HG03439 (cell line): ENCODE measurements at regions not wholly inside any gene's neighbourhood (a gene's known extent, or its start where the extent isn't known, plus 50 kb on each side); places are given as distances from the start of the nearest gene placed in this dataset.

Experiments
- ATAC-seq: cut with Tn5 transposase; IDR thresholded peaks from one replicate; pipeline ENCODE4 v1.9.1; 2021; ENCODE audit warnings: mild to moderate bottlenecking, moderate library complexity; ENCODE audit not compliant: unreplicated experiment

DNA sequence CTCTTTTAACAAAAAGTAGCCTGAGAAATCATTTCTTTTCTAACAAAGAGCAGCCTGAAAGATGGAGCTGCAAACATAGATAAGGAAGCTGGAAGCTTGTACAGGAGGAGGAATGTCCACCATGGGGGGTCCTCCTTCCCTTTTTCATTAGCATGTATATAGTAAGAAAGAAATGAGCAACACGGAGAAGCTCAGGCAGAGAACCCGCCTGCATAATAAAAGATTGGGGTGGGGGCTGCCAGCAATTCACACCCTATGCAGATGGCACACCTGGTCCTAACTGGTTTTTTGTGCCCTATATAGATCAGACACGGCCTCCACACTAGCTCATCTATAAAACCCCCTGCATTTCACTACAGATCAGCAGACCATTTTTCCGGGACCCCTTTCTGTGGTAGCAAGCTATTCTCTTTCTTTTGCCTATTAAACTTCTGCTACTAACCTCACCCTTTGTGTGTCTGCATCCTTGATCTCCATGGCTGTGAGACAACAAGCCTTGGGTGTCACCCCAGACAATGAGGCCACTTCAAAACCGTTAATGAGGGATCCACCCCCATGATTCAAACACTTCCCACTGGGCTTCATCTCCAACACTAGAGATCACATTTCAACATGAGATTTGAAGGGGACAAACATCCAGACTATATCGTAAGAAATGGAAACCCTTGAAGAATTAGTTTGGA, 167.5 kb upstream of the FREM2 start:
- ATAC-seq, result no peak

DNA sequence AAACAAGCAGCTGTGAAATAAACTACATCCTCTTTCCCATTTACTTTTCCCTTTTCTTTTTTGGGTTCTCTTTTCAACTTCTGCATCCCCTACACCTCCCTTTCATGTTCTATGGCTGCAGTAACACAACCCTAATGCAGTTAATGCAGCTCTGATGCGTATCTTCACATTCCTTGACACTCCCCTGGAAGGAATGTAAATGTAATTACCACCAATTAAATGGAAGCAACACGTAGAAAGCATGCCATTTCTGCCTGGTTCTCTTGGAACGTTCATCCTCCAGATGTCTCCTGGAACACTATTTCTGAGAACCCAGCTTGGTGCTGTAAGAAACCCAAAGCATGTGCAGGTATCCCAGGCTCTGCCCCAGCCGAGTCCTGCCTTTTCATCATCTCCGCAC, 166.8 kb upstream of the FREM2 start:
- no peak for ATAC-seq

DNA sequence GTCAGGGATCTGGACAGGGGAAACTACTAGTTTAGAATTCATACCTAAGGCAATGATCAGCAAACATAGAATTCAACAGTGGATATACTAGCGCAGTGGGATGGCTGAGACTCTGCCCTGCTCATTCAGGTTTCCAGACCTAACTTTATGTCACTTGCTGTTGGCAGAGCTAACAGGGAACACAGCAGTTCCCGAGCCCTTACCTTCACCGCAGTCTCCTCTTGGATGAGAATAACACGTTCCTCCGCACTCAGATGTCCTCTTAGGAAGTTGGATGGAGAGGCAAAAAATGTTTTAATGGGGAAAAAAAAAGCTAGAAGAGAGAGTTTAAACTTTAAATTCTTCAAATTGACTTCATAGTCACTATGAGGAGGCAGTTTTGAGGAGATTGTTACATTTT, 159.7 kb upstream of the FREM2 start:
- no peak for ATAC-seq

DNA sequence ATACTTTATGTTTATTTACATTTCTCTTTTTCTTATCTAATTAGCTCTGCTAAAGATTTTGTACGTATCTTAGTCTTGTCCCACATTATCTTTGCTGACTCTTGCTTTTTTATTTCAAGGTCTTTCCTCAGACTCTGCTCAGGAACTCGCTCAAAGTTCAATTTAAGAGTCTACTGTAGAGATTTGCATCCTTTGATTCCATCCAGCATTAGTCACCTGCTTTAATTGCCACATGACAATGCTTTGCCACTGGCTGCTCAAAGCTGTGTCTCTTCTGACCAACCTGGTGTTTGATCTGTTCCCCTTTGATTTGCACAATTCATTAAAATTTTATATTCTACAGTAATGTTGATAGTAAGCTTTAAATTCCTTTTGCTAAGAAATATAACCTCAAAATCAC, 157.9 kb upstream of the FREM2 start:
- ATAC-seq, result no peak

DNA sequence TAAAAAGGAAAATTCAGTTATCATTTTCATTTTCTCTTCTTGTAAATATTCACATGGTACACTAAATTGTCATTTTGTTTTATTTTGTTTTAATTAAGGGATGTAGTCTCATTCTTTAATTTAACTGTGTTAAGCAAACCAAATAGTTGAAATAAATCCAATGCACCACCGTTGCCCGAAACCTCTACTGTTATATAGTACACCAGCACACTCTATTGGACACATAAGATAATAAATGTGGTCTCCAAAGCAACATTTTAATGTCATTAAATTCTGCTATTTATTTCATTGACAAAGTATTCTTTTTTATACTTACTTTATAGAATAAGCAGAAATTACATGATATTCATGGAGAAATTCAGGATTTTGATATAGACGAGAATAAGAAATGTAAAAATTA, 156.4 kb upstream of the FREM2 start:
- no peak for ATAC-seq

DNA sequence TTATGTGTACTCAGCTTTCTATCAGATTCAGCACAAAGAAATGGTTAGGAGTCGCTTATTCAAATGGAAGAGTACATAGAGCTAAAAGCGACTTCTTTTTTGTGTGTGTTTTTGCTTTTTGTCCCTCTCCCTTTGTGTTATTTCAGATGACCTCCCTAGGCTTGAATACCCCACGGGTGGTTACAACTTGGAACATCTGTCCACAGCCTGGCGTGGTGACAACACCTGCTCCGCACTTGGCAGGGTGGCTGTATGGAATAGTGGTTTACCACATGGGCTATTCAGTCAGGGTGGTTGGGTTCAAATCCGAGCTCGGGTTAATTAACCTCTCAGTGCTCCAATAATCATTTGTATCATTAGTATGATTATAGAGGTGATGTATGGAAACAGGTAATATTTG, 151.6 kb upstream of the FREM2 start:
- ATAC-seq, result no peak

DNA sequence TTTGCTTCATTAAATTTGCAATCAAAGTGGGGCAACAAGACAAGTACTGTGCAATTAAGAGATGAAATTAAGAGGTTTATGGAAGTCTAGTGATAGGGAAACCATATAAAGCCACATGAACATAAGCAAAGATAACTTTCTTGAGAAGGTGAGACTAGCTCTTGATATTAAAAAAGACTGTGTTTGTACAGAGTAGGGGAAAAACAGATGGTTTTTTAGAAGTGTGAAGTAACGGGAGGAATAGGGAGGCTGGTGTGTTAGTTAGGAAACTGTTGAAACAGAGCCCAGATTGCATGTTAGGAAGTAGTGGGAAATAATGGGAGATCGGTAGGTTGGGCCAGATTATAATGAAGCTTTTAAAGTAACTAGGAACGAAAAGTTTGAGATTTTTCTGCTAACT, 149.8 kb upstream of the FREM2 start:
- ATAC-seq, result no peak

DNA sequence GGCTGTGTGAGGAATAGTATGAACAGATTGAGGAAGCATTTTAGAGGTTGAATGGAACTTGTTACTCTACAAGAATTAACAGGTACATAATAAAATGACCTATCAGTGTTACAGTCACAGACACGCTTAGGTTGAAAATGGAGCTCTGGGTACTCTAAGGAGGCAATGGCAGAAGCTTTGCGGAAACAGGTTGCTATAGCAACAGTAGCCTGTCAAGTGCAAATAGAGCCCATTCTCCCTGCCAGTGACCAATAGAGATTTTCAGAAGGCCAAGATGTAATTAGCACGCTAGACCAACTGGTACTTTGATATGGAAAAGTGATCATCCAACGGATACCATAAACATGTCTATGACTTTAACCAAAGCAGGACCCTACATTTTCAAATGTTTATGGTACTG, 148.5 kb upstream of the FREM2 start:
- ATAC-seq, result no peak

DNA sequence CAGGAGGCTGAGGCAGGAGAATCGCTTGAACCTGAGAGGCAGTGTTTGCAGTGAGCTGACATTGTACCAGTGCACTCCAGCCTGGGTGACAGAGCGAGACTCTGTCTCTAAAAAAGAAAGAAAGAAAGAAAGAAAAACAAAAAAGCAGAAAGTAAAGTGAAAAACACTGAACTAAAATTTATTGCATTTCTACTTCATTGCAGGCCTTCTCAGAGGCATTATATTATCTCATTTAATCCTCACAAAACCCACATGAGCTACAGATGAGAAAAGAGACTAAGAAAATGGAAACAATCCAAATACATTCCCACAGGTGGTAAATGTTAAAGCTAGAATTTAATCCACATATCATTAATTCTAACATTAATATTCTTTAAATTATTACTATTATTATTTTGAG, 147.2 kb upstream of the FREM2 start:
- ATAC-seq, result no peak

DNA sequence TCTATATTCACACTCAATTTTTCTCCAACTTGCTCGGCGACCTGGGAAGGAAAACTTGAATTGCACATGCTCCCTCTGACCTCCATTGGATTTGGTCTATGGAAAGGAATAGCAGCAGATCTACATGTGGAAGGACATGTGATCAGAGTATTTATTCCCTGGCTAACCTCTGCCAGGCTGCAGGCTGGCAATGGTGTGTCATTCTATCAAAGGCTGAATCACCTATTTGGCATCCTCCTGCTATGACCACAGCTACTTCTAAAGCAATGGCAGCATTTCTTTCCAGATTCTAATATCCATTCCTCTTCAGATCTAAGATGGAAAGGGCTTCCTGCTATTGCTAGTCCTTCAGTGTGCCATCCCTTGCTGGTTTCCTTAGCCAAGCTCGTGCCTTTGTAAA, 144.3 kb upstream of the FREM2 start:
- ATAC-seq, result no peak

DNA sequence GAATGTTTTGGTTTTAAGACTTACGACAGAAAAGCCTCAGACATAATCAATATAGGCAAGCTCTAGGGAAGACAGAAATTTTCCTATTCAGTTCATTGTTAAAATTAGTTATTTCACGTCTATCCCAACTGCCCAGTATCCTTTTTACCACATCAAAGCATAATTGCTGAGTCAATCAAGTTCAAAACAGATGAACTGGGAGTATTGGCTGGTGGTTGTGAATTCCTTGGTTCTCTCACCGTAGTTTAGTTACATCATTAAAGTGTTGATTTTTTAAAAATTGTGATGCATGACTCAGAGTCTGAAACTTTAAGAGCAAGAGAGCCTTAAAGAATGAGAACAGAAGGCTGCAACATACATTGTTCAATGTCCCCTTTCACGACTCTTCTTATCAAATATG, 143.3 kb upstream of the FREM2 start:
- ATAC-seq, result no peak

DNA sequence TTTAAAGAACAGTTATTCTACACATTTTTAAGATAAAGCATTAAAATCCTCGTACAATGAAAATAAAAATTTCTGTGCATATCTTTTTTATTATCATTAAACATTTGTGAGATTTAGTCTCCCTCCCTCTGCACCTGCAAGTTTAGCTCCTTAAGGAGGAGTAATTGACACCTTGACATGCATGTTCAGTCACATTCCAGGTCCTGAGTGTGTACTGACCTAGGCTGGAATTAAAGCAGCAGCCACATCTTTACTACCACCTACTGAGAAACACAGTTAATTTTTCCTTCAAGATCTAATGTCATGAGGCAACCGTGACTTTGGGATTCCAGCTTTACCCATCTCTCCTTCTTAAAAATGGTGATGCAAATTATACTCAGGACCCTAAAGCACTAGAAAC, 123.1 kb upstream of the FREM2 start:
- no peak for ATAC-seq

DNA sequence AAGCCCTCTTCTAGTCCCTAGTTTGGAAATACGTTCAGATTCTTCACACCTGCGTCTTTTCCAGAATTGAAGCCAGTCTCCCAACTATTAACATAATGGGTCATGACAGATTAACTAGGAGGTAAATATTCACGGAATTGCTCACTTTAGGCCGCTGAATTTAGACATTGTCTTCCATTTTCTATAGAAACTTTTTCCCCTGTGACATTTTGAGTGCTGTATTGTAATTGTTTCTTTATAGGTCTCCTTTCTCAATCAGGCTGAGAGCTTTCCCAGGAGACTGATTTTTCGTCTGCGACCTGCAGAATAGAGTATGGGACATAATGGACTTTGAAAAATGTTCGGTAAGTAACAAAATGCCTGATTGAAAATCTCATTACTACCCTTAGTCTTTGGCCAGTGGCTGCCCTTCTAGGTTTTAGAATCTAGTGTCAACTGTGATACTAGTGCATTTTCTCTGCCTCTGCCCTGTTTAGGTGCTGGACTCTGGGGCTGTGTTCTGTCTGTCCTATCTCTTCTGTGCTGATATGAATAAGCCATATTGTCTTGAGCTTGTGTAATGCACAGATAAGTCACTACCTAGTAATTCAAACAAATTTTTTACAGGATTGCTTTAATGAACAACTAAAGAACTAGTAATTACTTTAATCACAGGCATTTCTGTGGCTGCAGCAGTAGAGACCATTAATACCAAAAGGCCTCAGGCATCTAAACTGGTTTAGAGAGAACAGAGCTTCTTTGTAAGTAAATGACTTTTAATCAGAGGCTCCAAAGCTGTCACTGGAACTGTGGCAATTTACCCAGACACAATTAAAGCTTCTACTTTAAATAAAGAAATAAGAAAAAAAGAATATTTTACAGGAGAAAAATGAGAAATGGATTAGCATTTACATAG, 122.4 kb upstream of the FREM2 start:
- no peak for ATAC-seq

DNA sequence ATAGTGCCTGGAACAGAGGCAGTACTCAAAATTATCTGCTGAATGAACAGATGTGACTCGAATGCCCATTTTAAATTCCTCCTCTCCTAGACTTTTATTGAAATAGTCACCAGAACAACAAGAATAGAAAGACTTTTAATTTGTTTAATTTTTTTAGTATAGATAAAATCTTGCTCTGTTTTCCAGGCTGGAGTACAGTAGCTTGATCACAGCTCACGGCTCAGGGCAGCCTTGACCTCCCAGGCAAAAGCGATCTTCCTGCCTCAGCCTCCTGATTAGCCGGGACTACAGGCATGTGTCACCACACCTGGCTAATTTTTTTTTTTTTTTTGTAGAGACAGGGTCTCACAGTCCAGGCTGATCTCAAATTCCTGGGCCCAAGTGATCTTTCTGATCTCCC, 120.9 kb upstream of the FREM2 start:
- ATAC-seq, result no peak

DNA sequence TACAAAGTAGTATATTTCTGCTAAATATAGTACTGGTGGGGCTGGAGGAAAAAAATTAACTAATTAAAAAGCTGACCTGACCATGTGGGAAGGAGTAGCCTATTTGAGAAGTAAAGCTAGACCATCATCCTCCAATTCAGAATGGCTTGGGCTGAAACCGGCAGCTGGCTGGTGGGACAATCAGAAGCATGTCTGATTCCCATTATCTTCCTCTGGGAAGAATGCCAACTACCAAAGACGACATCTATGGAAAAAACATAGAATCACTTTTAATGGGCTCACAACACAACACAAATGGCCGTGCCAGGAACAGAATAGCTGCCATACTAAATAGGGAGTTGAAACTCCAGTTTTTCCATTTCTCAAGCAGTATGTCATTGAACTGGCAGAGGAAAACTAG, 120.4 kb upstream of the FREM2 start:
- ATAC-seq, result no peak

DNA sequence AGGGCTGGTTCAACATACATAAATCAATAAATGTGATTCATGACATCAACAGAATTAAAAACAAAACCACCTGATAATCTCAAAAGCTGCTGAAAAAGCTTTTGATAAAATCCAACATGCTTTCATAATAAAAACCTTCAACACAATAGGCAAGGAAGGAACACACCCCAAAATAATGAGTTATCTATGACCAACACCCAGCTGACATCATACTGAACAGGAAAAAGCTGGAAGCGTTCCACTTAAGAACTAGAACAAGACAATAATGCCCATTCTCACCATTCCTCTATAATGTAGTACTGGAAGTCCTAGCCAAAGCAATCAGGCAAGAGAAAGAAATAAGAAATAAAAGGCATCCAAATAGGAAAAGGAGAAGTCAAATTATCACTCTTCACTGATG, 116.2 kb upstream of the FREM2 start:
- no peak for ATAC-seq

DNA sequence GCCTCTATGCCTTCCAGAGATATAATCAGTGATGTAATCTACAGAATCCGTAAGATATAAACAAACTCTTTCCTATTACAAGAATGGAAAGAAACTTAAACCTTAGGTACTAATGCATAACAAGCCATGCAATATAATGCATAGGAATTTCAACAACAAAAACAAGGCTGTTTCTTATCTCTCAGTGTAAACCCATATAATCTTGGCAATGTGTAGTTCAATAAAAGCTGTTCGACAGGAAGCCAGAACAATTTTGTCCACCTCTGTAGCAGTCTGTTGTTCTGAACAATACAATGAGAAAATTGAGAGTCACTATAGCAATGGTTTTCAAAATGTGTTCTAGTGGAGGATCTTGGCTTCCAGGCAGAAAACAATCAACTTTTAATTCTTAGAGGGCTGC, 111.5 kb upstream of the FREM2 start:
- ATAC-seq, result no peak

DNA sequence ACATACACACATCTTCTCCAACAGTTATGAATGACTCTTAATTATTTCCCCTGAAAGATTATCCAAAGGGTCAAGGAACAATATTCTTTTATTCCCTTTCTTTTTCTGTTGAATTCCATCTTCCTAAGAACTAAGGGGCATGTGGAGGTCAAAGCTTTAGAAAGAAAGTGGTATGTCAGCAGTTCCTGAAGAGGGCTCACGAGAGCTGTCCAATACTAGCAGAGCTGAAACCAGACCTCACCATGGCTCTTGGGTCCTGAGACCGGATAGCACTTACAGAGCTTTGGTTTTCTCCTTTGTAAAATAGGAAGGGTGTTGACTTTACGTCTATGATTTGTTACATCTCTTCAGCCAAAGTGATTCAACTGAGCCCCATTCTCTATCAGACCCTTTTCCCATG, 109.8 kb upstream of the FREM2 start:
- ATAC-seq, result no peak

DNA sequence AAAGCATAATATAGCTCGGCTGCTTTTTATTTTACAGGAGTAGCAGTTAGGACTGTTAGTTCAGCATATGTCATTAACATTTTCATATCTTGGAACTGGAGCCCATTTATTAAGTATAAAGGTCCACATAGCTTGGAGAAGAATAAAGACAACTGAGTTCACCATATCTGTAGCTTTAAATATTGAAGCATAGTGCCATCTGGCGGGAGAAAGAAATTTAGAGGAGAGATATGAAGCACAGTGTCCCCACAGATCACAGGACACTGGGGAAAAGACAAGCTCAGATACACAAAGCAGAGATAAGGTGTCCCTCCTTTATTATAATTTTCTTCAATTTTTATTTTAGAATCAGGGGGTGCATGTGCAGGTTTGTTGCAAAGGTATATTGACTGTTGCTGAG, 104.7 kb upstream of the FREM2 start:
- ATAC-seq, result peak; percentile 70

DNA sequence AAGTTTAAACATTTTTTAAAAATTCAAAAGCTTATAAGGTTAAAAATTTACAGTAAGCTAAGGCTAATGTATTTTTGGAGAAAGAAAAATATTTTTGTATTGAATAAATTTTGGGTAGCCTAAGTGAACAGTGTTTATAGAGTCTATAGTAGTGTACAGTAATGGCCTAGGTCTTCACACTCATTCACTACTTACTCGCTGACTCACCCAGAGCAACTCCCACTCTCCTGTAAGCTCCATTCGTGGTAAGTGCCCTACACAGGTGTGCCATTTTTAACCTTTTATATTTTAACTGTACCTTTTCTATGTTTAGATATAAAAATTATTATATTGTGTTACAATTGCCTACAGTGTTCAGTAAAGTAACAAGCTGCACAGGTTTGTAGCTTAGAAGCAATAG, 96.6 kb upstream of the FREM2 start:
- no peak for ATAC-seq

DNA sequence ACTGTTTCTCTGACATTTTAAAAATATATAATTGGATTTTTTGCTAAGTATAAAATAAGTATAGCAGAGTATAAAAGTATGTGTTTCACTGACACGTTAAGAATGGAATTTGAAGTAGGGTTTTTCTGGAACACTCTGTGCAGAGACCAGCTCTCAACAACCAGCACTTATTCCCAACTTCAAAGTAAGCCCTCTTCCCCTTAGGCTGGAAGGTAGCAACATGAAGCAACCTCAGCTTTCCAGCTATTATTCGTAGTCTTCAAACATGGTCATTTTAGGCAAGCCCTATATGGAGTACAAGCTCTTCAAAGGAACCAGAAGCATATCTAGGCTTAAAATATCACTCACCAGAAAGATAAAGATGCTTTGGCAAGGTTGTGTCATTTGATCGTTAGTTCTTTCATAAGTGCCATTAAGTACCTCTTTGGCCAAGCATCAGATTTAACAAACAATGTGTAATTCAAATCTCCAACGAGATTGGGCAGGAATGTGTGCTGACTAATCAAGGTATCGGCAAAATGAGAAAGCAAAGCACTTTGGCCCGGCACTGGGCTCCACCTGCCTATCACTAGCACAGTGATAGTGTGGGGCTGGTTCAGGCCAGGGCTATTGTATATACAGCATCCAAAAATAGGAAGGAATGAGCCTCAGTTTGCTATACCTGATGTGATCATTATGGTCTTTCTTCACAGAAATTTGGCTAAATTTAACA, 95.9 kb upstream of the FREM2 start:
- no peak for ATAC-seq

DNA sequence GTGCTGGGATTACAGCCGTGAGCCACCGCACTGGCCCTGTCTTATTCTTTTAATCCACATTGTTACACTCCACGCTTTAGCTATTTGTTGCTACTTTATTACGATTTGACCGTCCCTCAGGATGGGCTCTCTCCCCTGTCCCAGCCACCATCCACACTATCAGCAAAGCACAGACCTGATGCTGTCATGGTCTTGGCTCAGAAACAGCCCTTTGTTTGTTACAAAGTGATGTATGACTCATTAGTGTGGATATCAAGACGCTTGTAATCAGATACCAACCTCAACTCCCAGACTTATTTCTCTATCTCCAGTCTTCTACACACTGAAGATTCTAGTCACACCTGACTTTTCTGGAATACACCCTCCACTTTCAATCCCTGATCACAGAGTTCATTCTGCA, 84.6 kb upstream of the FREM2 start:
- ATAC-seq, result no peak
